Liver (tissue), 3 donors: ENCODE measurements at regions not wholly inside any gene's neighbourhood (a gene's known extent, or its start where the extent isn't known, plus 50 kb on each side); places are given as distances from the start of the nearest gene placed in this dataset.

Source experiments
- FOXA1 ChIP-seq: IDR thresholded peaks from 2 replicates; pipeline ENCODE4 v1.6.1; 2016; ENCODE audit warnings: antibody characterized with exemption
- FOXA2 ChIP-seq: IDR thresholded peaks from 2 replicates; pipeline ENCODE4 v1.6.1; 2016; ENCODE audit warnings: antibody characterized with exemption
- NR2F2 ChIP-seq: IDR thresholded peaks from 2 replicates; pipeline ENCODE4 v1.6.1; 2016; ENCODE audit warnings: antibody characterized with exemption
- RXRA ChIP-seq, 2 donors: IDR thresholded peaks; 2 replicates each; pipeline ENCODE4 v1.6.1; 2017 to 2018; ENCODE audit warnings: antibody characterized with exemption in 2 of 2, mild to moderate bottlenecking in 1 of 2
- SP1 ChIP-seq: IDR thresholded peaks from 2 replicates; pipeline ENCODE4 v1.6.1; 2018; ENCODE audit warnings: antibody characterized with exemption, mild to moderate bottlenecking
- YY1 ChIP-seq: IDR thresholded peaks from 2 replicates; pipeline ENCODE4 v1.6.1; 2016; ENCODE audit warnings: antibody characterized with exemption, mild to moderate bottlenecking
- TF ChIP-seq, protein P1 (sequence below): fragments of 150-350 bp; IDR thresholded peaks from 2 replicates; pipeline ENCODE4 v1.5.1; 2017; ENCODE audit warnings: improper control_type of control experiment, low read depth, low read length; ENCODE audit not compliant: missing input control
- TF ChIP-seq, protein P2 (sequence below): IDR thresholded peaks from 2 replicates; pipeline ENCODE4 v1.6.1; 2016; ENCODE audit warnings: antibody characterized with exemption
- TF ChIP-seq, protein P3 (sequence below): IDR thresholded peaks from 2 replicates; pipeline ENCODE4 v1.6.1; 2016; ENCODE audit warnings: antibody characterized with exemption
- TF ChIP-seq, protein P4 (sequence below): IDR thresholded peaks from 2 replicates; pipeline ENCODE4 v1.6.1; 2016; ENCODE audit warnings: antibody characterized with exemption, mild to moderate bottlenecking
- donor health status: healthy.
- donor health status: healthy.

DNA sequence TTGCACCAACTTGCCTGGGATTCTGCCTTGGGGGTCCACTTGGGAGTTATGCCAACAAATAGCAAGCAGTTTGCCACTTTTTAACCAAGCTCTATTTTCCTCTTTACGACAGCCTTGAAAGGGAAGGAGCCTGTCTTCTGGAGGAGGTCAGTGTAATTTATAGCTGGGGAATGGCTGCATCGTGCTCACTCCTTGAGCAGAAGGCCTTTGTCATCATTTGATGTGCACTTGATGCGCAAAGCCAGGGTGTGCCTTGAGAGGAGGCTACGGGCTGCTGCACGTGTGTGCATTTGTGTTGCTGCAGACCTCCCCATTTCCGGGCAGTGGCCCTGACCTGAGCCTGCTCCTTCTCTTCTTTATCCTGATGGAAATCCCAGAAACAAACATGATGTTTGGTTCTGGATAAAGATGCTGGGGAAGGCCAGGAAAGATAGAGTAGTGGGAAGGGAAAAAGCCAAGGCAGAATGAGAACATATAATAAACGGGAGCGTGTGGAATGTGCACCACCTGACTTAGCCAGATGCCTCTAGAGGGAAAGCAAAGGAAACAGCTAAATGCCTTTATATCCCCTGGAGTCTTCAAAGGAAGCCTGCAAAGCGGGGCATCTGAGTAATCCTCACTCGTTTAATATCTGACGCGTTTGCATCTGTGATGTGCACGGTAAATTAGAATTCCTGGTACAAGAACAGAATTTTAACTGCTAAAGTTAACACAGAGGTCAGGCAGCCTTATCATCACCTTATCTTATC is 68.3 kb upstream of the ZNF521 start:
- TF ChIP-seq, protein P1, sequence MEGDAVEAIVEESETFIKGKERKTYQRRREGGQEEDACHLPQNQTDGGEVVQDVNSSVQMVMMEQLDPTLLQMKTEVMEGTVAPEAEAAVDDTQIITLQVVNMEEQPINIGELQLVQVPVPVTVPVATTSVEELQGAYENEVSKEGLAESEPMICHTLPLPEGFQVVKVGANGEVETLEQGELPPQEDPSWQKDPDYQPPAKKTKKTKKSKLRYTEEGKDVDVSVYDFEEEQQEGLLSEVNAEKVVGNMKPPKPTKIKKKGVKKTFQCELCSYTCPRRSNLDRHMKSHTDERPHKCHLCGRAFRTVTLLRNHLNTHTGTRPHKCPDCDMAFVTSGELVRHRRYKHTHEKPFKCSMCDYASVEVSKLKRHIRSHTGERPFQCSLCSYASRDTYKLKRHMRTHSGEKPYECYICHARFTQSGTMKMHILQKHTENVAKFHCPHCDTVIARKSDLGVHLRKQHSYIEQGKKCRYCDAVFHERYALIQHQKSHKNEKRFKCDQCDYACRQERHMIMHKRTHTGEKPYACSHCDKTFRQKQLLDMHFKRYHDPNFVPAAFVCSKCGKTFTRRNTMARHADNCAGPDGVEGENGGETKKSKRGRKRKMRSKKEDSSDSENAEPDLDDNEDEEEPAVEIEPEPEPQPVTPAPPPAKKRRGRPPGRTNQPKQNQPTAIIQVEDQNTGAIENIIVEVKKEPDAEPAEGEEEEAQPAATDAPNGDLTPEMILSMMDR: no peak
- TF ChIP-seq, protein P2, sequence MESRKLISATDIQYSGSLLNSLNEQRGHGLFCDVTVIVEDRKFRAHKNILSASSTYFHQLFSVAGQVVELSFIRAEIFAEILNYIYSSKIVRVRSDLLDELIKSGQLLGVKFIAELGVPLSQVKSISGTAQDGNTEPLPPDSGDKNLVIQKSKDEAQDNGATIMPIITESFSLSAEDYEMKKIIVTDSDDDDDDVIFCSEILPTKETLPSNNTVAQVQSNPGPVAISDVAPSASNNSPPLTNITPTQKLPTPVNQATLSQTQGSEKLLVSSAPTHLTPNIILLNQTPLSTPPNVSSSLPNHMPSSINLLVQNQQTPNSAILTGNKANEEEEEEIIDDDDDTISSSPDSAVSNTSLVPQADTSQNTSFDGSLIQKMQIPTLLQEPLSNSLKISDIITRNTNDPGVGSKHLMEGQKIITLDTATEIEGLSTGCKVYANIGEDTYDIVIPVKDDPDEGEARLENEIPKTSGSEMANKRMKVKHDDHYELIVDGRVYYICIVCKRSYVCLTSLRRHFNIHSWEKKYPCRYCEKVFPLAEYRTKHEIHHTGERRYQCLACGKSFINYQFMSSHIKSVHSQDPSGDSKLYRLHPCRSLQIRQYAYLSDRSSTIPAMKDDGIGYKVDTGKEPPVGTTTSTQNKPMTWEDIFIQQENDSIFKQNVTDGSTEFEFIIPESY: no peak
- TF ChIP-seq FOXA1 (no peak), RXRA (IDR thresholded peaks at IDR 0.05) (no peak), YY1 (no peak), SP1 (no peak), NR2F2 (no peak), FOXA2 (no peak)
- TF ChIP-seq, protein P3, sequence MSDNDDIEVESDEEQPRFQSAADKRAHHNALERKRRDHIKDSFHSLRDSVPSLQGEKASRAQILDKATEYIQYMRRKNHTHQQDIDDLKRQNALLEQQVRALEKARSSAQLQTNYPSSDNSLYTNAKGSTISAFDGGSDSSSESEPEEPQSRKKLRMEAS: no peak
- TF ChIP-seq, protein P4, sequence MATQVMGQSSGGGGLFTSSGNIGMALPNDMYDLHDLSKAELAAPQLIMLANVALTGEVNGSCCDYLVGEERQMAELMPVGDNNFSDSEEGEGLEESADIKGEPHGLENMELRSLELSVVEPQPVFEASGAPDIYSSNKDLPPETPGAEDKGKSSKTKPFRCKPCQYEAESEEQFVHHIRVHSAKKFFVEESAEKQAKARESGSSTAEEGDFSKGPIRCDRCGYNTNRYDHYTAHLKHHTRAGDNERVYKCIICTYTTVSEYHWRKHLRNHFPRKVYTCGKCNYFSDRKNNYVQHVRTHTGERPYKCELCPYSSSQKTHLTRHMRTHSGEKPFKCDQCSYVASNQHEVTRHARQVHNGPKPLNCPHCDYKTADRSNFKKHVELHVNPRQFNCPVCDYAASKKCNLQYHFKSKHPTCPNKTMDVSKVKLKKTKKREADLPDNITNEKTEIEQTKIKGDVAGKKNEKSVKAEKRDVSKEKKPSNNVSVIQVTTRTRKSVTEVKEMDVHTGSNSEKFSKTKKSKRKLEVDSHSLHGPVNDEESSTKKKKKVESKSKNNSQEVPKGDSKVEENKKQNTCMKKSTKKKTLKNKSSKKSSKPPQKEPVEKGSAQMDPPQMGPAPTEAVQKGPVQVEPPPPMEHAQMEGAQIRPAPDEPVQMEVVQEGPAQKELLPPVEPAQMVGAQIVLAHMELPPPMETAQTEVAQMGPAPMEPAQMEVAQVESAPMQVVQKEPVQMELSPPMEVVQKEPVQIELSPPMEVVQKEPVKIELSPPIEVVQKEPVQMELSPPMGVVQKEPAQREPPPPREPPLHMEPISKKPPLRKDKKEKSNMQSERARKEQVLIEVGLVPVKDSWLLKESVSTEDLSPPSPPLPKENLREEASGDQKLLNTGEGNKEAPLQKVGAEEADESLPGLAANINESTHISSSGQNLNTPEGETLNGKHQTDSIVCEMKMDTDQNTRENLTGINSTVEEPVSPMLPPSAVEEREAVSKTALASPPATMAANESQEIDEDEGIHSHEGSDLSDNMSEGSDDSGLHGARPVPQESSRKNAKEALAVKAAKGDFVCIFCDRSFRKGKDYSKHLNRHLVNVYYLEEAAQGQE: no peak
